SIG-M5 treated with dmso at 0.1 percent for 504 hours (cell line): ENCODE measurements at regions not wholly inside any gene's neighbourhood (a gene's known extent, or its start where the extent isn't known, plus 50 kb on each side); places are given as distances from the start of the nearest gene placed in this dataset.

Source experiments
- DNase-seq: peaks from one replicate; lab custom pipeline; 2025; ENCODE audit not compliant: unreplicated experiment; lab: John Stamatoyannopoulos, UW

GRCh38 chr1:229952670-229953520 lies 114.1 kb upstream of the GALNT2 start:
- no peak for DNase-seq

- no peak for DNase-seq
Observed at GRCh38 chr1:229953736-229954326, 113.2 kb upstream of the GALNT2 start.

GRCh38 chr1:229964281-229964680 lies 102.8 kb upstream of the GALNT2 start:
- DNase-seq = no peak

- DNase-seq = no peak
Observed at GRCh38 chr1:229970714-229971113, 96.3 kb upstream of the GALNT2 start.

- DNase-seq = no peak
Observed at GRCh38 chr1:229971141-229971540, 95.9 kb upstream of the GALNT2 start.

GRCh38 chr1:229972600-229973296 lies 94.3 kb upstream of the GALNT2 start:
- no peak for DNase-seq

- DNase-seq = no peak
Observed at GRCh38 chr1:229973297-229973612, 93.8 kb upstream of the GALNT2 start.

- DNase-seq = no peak
Observed at GRCh38 chr1:229975047-229975446, 92.0 kb upstream of the GALNT2 start.

- DNase-seq = no peak
Observed at GRCh38 chr1:229980009-229980408, 87.0 kb upstream of the GALNT2 start.

GRCh38 chr1:229981736-229982135 lies 85.3 kb upstream of the GALNT2 start:
- DNase-seq = no peak

- no peak for DNase-seq
Observed at GRCh38 chr1:229984310-229984991, 82.6 kb upstream of the GALNT2 start.

- no peak for DNase-seq
Observed at GRCh38 chr1:229984992-229985612, 81.9 kb upstream of the GALNT2 start.

GRCh38 chr1:229985613-229986010 lies 81.4 kb upstream of the GALNT2 start:
- DNase-seq = no peak

- no peak for DNase-seq
Observed at GRCh38 chr1:229986737-229987337, 80.2 kb upstream of the GALNT2 start.

GRCh38 chr1:229987953-229988352 lies 79.1 kb upstream of the GALNT2 start:
- DNase-seq = no peak

- DNase-seq = no peak
Observed at GRCh38 chr1:229988534-229988933, 78.5 kb upstream of the GALNT2 start.

- DNase-seq = no peak
Observed at GRCh38 chr1:229989591-229990248, 77.3 kb upstream of the GALNT2 start.

GRCh38 chr1:229990326-229990725 lies 76.7 kb upstream of the GALNT2 start:
- no peak for DNase-seq

GRCh38 chr1:229991104-229991513 lies 75.9 kb upstream of the GALNT2 start:
- no peak for DNase-seq

- DNase-seq = no peak
Observed at GRCh38 chr1:229991724-229992333, 75.2 kb upstream of the GALNT2 start.
